ENCODE measurements at regions not wholly inside any gene's neighbourhood (a gene's known extent, or its start where the extent isn't known, plus 50 kb on each side); places are given as distances from the start of the nearest gene placed in this dataset.

DNA sequence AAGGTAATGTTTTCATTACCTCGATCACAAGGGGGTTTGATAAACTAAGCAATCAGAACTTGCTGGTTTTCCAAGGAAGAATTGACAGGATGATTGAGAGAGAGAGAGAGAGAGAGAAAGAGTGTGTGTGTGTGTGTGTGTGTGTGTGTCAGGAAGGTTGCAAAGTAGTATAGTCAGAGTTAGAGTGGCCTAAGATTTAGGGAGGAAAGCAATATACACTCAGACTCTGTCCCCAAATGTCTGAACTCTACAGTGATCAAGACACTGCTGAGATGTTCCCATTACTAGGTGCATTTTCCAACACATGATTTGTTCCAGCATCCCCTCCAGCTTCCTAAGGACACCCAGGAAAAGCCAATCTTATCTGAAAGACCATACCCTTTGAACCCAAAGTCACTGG, 1074.1 kb downstream of the BCL11B start:
- Histone ChIP-seq H3K27me3 (no peaks in the 10 kb centered on the region), H3K36me3 (no peaks in the 10 kb centered on the region), H3K9me3 (no peaks in the 10 kb centered on the region), H3K27ac (no peak overlapping the region), H3K4me1 (peaks cover 15% of the 10 kb centered on the region), H3K4me2 (peak overlapping the region; percentile 61), H3K4me3 (no peak overlapping the region), H4K20me1 (no peaks in the 10 kb centered on the region), H3K9ac (no peak overlapping the region)
- no peak for TF ChIP-seq Cebpa-rat (IDR thresholded peaks at IDR 0.05)

DNA sequence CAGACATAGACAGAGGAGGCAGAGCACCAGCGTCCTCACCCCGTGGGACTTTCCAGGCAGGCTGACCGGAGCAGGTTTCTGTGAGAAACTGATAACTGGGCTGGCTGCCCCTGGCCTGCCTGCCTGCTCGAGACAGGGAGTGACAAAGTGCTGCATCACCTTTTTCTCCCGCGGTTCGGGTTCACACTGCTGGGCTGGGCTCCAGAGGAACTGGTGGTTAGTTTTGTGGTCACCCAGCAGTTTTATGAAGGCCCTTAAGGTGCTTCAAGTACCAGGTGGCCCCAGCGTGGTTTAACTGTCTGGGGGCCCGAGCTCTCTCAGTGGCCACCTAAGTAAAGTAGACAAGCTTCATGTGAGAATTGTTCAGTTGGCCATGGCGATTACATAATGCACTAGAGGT, 1073.6 kb downstream of the BCL11B start:
- Histone ChIP-seq H3K9ac (no peak overlapping the region), H3K4me3 (no peak overlapping the region), H3K4me1 (peaks cover 15% of the 10 kb centered on the region), H3K36me3 (no peaks in the 10 kb centered on the region), H3K27me3 (no peaks in the 10 kb centered on the region), H3K4me2 (peak overlapping the region; percentile 61), H3K27ac (no peak overlapping the region), H3K9me3 (no peaks in the 10 kb centered on the region), H4K20me1 (no peaks in the 10 kb centered on the region)
- TF ChIP-seq Cebpa-rat (IDR thresholded peaks at IDR 0.05), result no peak

DNA sequence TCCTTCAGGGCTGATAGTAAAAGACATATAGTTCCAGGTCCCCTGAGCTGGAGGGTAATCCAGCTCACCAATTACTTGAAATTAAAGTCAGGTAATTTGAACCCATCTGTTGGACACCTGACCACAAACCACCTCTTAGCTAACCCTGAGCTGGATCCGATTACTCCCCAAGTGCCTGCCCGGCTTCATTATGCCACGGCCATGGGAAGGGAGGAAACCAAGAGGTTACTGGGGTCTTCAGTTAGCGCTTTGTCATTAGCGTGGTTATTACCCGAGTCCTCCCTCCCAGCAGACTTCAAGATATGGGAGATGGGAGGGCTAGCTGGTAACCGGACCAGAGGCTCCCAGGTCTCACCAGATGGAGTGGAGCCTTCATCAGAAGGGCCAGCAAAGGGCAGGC, 1071.4 kb downstream of the BCL11B start:
- no peak overlapping the region for H3K4me2 ChIP-seq
- no peak overlapping the region for H3K4me3 ChIP-seq
- no peaks in the 10 kb centered on the region for H3K27me3 ChIP-seq
- H3K4me1 ChIP-seq, result peaks cover 15% of the 10 kb centered on the region
- H3K9ac ChIP-seq, result no peak overlapping the region
- no peaks in the 10 kb centered on the region for H4K20me1 ChIP-seq
- TF ChIP-seq Cebpa-rat (IDR thresholded peaks at IDR 0.05), result no peak
- H3K9me3 ChIP-seq, result no peaks in the 10 kb centered on the region
- no peaks in the 10 kb centered on the region for H3K36me3 ChIP-seq
- no peak overlapping the region for H3K27ac ChIP-seq

DNA sequence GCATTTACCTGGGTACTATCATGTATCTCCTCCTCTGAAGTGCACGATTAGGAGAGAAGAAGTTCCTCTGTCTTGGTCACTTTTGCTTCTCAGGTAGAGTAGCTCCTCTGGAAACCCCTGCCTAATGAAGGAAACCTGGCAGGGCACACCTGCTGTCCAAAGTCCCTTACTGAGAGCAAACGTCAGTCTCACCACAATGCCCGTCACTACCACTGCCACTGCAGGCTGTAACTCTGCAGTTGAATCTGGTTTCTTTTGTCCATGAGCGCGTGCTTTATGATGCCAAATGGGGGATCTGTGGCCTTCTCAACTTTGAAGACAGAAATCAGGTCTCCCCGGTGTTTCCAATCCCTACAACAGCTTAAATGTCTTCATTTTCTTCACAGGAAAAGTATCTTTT, 1068.6 kb downstream of the BCL11B start:
- H3K36me3 ChIP-seq, result no peaks in the 10 kb centered on the region
- no peak overlapping the region for H3K4me2 ChIP-seq
- H3K27me3 ChIP-seq, result no peaks in the 10 kb centered on the region
- no peaks in the 10 kb centered on the region for H3K9me3 ChIP-seq
- no peaks in the 10 kb centered on the region for H4K20me1 ChIP-seq
- H3K4me3 ChIP-seq, result no peak overlapping the region
- H3K9ac ChIP-seq, result no peak overlapping the region
- H3K4me1 ChIP-seq, result peaks cover 8% of the 10 kb centered on the region
- H3K27ac ChIP-seq, result no peak overlapping the region
- no peak for TF ChIP-seq Cebpa-rat (IDR thresholded peaks at IDR 0.05)

DNA sequence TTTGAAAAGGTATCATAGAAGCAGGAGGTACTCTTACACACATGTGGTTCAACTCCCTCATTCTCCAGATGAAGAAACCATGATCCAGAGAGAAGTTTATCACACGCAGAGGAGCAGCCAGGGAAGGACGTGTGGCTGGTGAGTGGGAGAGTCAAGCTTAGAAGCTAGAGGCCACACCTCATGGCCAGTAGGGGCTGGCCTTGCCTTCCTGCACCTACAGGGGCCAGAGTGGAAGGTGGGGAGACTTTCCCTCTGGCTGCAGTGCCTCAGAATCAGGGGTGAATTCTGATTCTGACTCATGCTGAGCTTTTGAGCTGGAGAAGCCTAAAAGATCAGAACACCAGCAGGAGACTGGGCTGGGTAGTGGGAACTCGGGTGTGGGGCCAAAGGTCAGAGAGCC, 1067.9 kb downstream of the BCL11B start:
- Histone ChIP-seq H3K36me3 (no peaks in the 10 kb centered on the region), H3K9ac (no peak overlapping the region), H3K27ac (no peak overlapping the region), H3K27me3 (no peaks in the 10 kb centered on the region), H4K20me1 (no peaks in the 10 kb centered on the region), H3K4me2 (no peak overlapping the region), H3K9me3 (no peaks in the 10 kb centered on the region), H3K4me3 (no peak overlapping the region), H3K4me1 (peaks cover 1% of the 10 kb centered on the region)
- TF ChIP-seq Cebpa-rat (IDR thresholded peaks at IDR 0.05), result no peak

DNA sequence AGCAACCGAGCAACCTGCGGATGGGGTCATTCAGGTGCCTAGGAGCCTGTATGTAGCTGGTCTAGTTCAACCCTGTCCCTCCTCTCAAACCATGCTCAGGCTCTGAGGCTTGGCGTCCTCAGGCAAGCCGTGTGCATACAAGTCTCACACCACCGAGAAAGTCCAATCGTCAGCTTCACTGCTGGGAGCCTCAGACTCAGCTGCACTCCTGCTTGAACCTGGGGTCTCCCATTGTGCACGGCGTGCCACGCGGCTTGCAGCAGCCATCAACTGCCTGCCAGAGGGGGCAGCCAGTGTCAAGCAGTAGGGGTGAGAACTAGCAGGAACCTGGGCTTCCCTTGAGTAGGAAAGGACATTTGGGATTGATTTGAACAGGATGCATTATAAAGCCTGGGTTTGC, 1064.6 kb downstream of the BCL11B start:
- no peak overlapping the region for H3K9ac ChIP-seq

DNA sequence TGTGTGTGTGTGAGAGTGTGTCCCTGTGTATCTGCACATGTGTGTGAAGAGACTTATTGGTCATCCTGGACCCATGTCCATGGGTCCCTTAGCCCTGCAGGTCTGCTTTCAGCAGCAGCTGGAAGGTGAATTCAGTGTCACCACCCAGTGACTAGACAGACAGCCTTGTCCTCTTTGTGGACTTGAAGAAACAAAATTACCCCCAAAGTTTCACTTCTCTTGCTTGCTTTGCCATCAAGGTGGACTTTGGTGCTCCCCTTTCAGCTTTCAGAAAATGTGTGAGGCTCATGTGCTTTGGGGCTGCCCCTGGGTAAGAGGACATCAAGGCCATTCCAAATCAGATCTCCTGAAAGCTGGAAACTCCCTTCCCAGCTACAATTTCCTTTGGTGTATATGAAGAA, 1063.8 kb downstream of the BCL11B start:
- no peak overlapping the region for H3K4me2 ChIP-seq
- no peaks in the 10 kb centered on the region for H3K4me1 ChIP-seq
- no peak overlapping the region for H3K4me3 ChIP-seq
- H3K27me3 ChIP-seq, result no peaks in the 10 kb centered on the region
- no peaks in the 10 kb centered on the region for H3K9me3 ChIP-seq
- no peaks in the 10 kb centered on the region for H3K36me3 ChIP-seq
- H3K27ac ChIP-seq, result no peak overlapping the region
- no peaks in the 10 kb centered on the region for H4K20me1 ChIP-seq
- no peak for TF ChIP-seq Cebpa-rat (IDR thresholded peaks at IDR 0.05)
- H3K9ac ChIP-seq, result no peak overlapping the region

More for the DNA sequence above, 1064.6 kb downstream of the BCL11B start:
- H3K27ac ChIP-seq, result no peak overlapping the region
- H3K9me3 ChIP-seq, result no peaks in the 10 kb centered on the region
- no peaks in the 10 kb centered on the region for H3K4me1 ChIP-seq
- no peak overlapping the region for H3K4me3 ChIP-seq
- no peaks in the 10 kb centered on the region for H3K27me3 ChIP-seq
- H3K36me3 ChIP-seq, result no peaks in the 10 kb centered on the region
- H3K4me2 ChIP-seq, result no peak overlapping the region
- H4K20me1 ChIP-seq, result no peaks in the 10 kb centered on the region
- no peak for TF ChIP-seq Cebpa-rat (IDR thresholded peaks at IDR 0.05)

DNA sequence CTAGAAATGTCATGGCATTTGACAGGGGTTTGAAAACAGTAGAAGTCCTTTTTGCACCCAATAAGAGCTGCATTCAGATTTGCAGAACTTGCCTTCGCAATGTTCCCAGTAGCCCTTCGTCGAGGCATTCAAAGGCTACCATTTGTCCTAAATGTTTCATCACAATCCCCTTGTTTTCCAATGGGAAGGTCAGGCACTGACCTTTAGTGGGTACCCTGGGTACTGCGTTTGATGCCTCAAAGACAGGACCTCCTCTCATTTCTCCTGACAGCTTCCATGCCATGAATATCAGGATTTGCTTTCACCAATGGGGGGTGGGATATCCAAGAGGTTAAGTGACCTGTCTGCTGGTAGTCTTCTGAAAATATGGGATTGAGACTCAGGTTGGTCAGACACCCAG, 1063.1 kb downstream of the BCL11B start:
- no peak overlapping the region for H3K9ac ChIP-seq
- H3K4me3 ChIP-seq, result no peak overlapping the region
- no peak for TF ChIP-seq Cebpa-rat (IDR thresholded peaks at IDR 0.05)
- no peaks in the 10 kb centered on the region for H4K20me1 ChIP-seq
- no peaks in the 10 kb centered on the region for H3K27me3 ChIP-seq
- no peaks in the 10 kb centered on the region for H3K4me1 ChIP-seq
- no peak overlapping the region for H3K27ac ChIP-seq
- no peaks in the 10 kb centered on the region for H3K9me3 ChIP-seq
- H3K4me2 ChIP-seq, result no peak overlapping the region
- H3K36me3 ChIP-seq, result no peaks in the 10 kb centered on the region

DNA sequence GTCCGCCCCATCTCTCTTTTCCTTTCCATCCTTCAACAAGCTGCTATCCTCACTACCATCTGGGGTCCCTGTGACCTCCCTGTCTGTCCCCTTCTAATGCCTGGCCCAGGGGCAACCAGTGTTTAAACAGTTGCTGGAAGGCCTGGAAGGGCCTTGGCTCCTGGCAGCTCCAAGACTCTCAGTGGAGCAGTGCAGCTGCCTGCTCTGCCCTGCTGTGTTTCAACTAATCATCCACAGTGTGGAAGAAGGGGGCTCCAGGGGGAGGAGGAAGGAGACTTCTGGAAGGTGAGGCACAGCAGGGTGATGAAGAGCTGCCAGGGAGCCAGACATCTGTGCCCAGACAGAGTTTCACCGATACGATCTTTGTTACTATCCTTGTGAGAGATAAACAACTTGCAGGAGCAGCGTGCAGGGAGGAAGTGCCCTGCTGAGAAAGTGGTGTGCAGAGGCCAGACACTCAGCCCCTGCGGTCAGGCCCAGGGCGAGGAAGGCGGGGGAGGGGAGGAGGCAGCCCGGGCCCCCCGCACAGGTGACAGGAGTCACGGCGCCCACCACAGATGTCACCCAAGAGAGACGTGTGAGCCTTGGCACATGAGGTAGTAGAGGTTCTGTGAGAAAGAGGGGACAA, 1061.8 kb downstream of the BCL11B start:
- TF ChIP-seq Cebpa-rat (IDR thresholded peaks at IDR 0.05), result no peak
- no peak overlapping the region for H3K4me3 ChIP-seq
- no peak overlapping the region for H3K27ac ChIP-seq
- no peak overlapping the region for H3K9ac ChIP-seq
- no peaks in the 10 kb centered on the region for H4K20me1 ChIP-seq
- no peaks in the 10 kb centered on the region for H3K36me3 ChIP-seq
- H3K4me1 ChIP-seq, result no peaks in the 10 kb centered on the region
- no peaks in the 10 kb centered on the region for H3K9me3 ChIP-seq
- H3K27me3 ChIP-seq, result no peaks in the 10 kb centered on the region
- no peak overlapping the region for H3K4me2 ChIP-seq

DNA sequence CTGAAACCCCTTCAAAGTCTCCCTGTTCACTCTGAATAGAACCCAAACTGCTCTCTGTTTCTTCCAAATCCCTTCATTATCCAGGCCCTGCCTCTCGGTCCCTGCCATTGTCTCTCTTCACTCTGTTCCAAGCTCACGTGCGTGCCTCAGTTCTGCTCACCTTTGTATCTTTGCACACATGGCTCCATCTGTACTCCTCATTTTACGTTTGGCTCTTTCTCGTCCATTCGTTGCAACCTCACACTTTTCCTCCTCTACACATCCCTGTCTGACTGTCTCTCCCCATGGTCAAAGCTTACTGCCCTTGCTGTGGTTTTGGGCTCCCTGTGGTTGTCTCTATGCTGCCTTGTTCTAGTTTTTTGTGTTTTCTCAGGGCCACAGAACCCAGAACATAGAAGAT, 1054.5 kb downstream of the BCL11B start:
- Histone ChIP-seq H3K4me1 (no peaks in the 10 kb centered on the region), H3K4me2 (no peak overlapping the region), H3K27ac (no peak overlapping the region), H4K20me1 (no peaks in the 10 kb centered on the region), H3K36me3 (no peaks in the 10 kb centered on the region), H3K9ac (no peak overlapping the region), H3K4me3 (no peak overlapping the region), H3K9me3 (no peaks in the 10 kb centered on the region), H3K27me3 (no peaks in the 10 kb centered on the region)
- TF ChIP-seq Cebpa-rat (IDR thresholded peaks at IDR 0.05), result no peak

DNA sequence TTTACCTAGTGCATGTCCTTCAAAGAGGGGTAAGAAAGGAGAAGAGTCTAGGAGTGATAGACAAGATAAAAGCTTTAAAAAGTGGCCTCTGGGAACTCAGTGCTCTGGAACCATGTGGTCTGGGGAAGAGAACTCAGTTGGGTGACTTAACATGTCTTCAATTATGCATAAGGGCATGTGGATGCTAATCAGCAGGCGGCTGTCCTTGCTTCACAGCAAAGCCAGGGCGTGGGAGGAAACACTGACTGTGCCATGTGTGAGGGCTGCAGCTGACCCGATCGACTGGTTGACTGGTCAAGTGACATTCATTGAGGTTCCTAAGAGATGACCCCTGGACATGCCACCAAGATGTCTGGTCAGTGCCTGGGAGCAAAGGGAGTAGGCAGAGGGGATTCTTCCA, 1053.8 kb downstream of the BCL11B start:
- no peaks in the 10 kb centered on the region for H3K27me3 ChIP-seq
- no peaks in the 10 kb centered on the region for H4K20me1 ChIP-seq
- H3K27ac ChIP-seq, result no peak overlapping the region

More for the DNA sequence above, 1053.8 kb downstream of the BCL11B start:
- no peak overlapping the region for H3K4me2 ChIP-seq
- H3K36me3 ChIP-seq, result no peaks in the 10 kb centered on the region
- H3K4me1 ChIP-seq, result no peaks in the 10 kb centered on the region
- TF ChIP-seq Cebpa-rat (IDR thresholded peaks at IDR 0.05), result no peak
- no peak overlapping the region for H3K9ac ChIP-seq
- 0 out of 2 replicates have a peak, but pooled peaks cover 5% of the 10 kb centered on the region for H3K9me3 ChIP-seq
- no peak overlapping the region for H3K4me3 ChIP-seq

Measured in BLaER1 (cell line).